22Rv1 (cell line): ENCODE measurements at regions not wholly inside any gene's neighbourhood (a gene's known extent, or its start where the extent isn't known, plus 50 kb on each side); places are given as distances from the start of the nearest gene placed in this dataset.

ENCODE experiments used
- H3K27ac ChIP-seq: fragments of 450-650 bp; 2 replicates; pipeline ENCODE4 v1.5.1; 2017
- ZFX ChIP-seq: fragments of 450-650 bp; IDR thresholded peaks from 2 replicates; pipeline ENCODE4 v1.6.1; 2017; ENCODE audit warnings: antibody characterized with exemption, borderline replicate concordance
- TF ChIP-seq, protein P1 (sequence below): fragments of 450-650 bp; IDR thresholded peaks from 2 replicates; pipeline ENCODE4 v1.5.1; 2017; ENCODE audit warnings: mild to moderate bottlenecking

DNA sequence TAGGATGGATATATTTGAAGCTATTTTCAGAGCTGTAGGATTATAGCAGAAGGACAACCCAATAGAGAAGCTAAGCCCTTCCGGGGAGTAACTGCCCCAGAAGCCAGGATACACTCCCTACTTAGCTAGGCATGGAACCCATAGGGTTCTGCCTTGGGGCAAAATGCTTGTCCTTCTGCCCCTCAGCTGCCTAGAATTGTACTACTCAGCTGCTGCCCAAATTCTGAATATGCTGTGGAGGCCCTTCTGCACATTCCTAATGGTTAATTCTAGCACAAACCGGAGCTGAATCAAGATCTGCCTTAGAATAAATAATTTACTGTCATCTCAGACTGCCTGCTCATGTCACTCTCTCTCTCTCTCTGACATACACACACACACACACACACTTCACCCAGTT, 297.7 kb upstream of the VCX3A start:
- TF ChIP-seq ZFX: no peak
- TF ChIP-seq, protein P1, sequence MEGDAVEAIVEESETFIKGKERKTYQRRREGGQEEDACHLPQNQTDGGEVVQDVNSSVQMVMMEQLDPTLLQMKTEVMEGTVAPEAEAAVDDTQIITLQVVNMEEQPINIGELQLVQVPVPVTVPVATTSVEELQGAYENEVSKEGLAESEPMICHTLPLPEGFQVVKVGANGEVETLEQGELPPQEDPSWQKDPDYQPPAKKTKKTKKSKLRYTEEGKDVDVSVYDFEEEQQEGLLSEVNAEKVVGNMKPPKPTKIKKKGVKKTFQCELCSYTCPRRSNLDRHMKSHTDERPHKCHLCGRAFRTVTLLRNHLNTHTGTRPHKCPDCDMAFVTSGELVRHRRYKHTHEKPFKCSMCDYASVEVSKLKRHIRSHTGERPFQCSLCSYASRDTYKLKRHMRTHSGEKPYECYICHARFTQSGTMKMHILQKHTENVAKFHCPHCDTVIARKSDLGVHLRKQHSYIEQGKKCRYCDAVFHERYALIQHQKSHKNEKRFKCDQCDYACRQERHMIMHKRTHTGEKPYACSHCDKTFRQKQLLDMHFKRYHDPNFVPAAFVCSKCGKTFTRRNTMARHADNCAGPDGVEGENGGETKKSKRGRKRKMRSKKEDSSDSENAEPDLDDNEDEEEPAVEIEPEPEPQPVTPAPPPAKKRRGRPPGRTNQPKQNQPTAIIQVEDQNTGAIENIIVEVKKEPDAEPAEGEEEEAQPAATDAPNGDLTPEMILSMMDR: no peak
- no peak overlapping the region for H3K27ac ChIP-seq

DNA sequence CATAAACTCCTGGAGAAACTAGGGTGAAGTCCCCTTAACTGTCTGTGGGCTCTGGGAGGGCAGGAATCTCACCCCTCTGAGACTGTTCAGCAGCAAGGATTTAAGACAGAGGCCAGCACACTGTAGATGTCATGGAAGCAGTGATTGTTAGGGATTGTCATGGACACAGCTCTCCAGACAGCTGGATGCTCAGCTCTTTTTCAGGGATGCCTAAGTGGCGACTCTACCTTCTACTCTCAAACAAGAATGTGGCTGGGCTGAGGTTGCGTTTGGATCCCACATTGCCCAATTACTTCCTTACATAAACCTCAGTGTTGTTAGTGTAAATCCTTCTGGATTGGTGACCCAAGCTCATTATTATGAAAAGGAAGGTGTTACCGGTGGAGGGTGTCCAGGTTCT, 291.9 kb upstream of the VCX3A start:
- TF ChIP-seq, protein P1: no peak
- TF ChIP-seq ZFX: no peak
- H3K27ac ChIP-seq: no peak overlapping the region

DNA sequence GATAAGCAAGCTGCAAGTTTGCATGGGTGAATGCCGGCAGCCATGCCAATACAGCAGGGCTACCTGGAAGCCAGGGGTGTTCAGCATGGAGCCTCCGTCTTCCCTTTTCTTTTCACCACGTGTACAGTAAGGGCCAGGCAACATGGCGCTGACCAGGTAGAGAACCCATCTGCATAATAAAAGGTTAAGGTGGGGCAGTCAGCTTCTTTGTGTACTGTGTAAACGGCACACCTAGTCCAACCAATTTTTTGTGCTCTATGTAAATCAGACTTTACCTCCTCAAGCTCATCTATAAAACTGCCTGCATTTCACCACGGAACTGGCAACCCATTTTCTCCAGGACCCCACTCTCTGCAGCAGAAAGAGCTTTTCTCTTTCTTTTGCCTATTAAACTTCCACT, 286.8 kb upstream of the VCX3A start:
- no peak overlapping the region for H3K27ac ChIP-seq
- TF ChIP-seq, protein P1: no peak
- no peak for TF ChIP-seq ZFX

DNA sequence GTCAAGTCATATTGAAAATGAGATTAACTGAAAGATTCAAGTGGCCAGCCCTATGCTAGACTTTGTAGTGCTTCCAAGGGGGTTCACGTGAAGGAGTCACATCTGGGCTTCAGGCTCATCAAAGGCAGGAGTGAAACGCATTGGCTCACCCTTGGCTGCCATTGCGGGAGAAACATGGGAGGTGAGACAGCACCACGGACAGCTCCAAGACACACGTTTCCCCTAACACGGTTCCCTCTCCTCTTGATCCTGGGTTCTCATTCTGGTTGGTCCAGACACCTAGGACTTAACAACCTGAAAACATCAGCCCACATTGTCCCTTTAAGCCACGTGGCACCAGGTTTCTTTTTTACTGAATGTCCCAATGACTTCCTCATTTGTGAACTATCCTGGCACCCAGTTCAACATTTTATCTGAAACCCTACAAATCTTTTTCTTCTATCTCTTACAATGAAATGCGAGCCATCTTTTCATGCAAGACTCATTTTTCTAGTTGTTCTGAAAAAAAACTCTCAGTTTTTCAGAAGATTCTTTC, 279.0 kb upstream of the VCX3A start:
- no peak for TF ChIP-seq ZFX
- TF ChIP-seq, protein P1: no peak

DNA sequence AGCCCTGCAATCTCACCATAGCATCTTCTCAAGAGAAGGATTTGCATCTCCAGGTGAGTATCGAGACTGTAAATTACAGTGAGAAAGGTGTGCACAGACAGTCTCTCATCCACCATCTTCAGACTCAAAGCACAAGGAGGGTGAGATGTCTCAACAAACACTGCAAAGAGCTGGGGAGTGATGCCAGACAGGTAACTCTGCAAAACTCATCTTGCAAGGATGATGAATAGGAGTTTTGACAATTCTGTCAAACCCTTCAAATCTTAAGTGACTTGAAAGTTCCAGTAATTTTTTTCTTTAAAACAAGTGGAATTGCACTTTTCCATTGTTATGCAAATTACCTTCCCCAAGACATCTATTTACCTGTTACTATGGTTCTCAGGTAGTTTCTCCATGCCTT, 277.2 kb upstream of the VCX3A start:
- TF ChIP-seq, protein P1: no peak
- TF ChIP-seq ZFX: no peak
- no peak overlapping the region for H3K27ac ChIP-seq

More for the DNA sequence above, 279.0 kb upstream of the VCX3A start:
- no peak overlapping the region for H3K27ac ChIP-seq

DNA sequence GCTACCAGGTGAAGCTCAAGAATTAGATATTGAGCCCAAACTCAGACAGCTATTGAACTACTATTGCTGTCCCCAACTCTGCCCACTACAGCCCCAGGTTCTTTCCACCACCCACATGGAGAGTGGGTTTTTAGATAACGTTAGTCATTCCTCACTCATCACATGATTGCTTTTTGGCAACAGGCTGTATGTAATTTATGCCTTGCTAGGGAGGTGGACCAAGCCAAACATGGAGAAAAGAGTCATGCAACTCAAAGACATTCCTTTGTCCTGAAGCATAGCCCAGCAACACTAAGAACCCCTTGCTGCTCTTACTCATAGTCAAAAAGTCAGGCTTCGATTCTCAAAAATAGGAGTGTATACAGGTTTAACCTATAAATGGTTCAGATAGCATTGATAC, 275.9 kb upstream of the VCX3A start:
- TF ChIP-seq ZFX: no peak
- TF ChIP-seq, protein P1: no peak
- H3K27ac ChIP-seq: no peak overlapping the region

DNA sequence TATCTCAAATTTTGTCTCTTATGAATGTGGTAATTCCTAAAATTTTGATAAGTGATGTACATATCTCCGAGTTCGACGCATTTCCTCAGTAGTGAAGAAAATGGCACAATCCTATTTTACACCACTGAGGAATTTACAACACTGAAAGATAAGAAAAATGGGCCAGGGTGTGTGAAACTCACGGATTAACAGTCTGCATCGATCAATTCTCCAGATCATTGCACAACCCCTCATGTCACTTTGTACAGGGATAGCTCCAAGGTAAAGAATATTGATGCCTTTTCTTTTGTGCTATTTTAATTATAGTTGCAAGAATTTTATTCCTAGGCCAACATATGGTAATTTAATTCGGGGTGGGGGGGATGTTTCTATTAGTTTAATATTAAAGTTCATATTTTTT, 268.7 kb upstream of the VCX3A start:
- no peak overlapping the region for H3K27ac ChIP-seq
- TF ChIP-seq, protein P1: no peak
- TF ChIP-seq ZFX: no peak
